B cell (primary cell): ENCODE measurements at regions not wholly inside any gene's neighbourhood (a gene's known extent, or its start where the extent isn't known, plus 50 kb on each side); places are given as distances from the start of the nearest gene placed in this dataset.
"Not testable (repeated sequence)": the region's sequence is repeated elsewhere in the genome, so short reads cannot be mapped to it uniquely, and the experiment has no call there.

Source experiments
- CTCF ChIP-seq: fragments of 200-600 bp; IDR thresholded peaks from one replicate; pipeline ENCODE4 v1.8.0; 2022; ENCODE audit warnings: antibody characterized with exemption, mild to moderate bottlenecking
- EZH2 ChIP-seq: IDR thresholded peaks from 2 replicates; pipeline ENCODE4 v1.6.1; 2012; ENCODE audit warnings: borderline replicate concordance, low read depth, mild to moderate bottlenecking, moderate library complexity, low read length; ENCODE audit not compliant: insufficient read depth, poor library complexity, severe bottlenecking

DNA sequence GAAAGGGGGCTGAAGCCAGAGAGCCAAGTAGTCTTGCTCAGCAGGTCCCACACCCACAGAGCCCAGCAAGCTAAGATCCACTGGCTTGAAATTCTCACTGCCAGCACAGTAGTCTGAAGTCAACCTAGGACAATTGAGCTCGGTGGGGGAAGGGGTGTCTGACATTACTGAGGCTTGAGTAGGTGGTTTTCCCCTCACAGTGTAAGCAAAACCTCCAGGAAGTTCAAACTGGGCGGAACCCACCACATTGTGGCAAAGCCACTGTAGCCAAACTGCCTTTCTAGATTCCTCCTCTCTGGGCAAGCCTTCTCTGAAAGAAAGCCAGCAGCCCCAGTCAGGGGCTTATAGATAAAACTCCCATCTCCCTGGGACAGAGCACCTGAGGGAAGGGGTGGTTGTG, 630.9 kb upstream of the ITGA1 start:
- not testable (repeated sequence) for TF ChIP-seq CTCF, EZH2
